Stomach (tissue), 4 donors: ENCODE measurements at regions not wholly inside any gene's neighbourhood (a gene's known extent, or its start where the extent isn't known, plus 50 kb on each side); places are given as distances from the start of the nearest gene placed in this dataset.

ENCODE experiments used
- POLR2AphosphoS5 ChIP-seq, 3 donors: sonication (generic); formaldehyde crosslinking; IDR thresholded peaks; one replicate each; pipeline ENCODE4 v1.6.1; 2016; ENCODE audit warnings: antibody characterized with exemption in 3 of 3
- TF ChIP-seq, protein P1 (sequence below), 7 experiments: fragments of 450-650 bp in 4 of 7; fragments of 200-600 bp in 3 of 7; sonication (generic) in 3 of 7; IDR thresholded peaks; one replicate each; pipeline ENCODE4 v1.5.1; 2016 to 2019; ENCODE audit warnings: antibody characterized with exemption in 7 of 7, control low read depth in 2 of 7, mild to moderate bottlenecking in 1 of 7

DNA sequence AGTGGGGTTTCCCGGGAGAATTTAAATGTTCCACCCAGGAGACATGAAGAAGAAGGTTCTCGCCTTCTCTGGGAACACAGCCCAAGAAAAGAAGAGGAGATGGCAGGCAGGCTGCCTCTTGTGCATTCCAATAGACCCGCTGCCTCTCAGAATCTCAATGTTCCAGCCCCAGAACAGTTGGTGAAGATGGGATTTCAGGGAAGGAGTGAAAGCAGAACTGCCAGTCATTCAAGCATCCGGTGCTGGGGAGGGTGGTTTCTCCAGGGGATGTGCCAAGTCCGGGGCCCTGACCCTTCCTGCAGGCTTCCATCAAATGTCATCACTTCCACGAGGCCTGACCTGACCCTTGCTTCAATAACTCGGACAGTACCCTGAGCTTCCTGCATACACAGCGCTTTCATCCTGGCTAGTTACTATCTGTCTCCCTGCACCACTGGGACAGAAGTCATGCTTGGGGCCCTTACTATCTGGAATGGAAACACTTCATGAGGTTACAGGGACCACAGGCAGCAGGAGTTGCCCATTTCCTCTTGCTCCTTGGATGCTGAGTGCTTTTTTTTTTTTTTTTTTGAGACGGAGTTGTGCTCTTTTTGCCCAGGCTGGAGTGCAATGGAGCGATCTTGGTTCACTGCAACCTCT, 386.6 kb upstream of the POU3F1 start:
- no peak for TF ChIP-seq POLR2AphosphoS5 (IDR thresholded peaks at IDR 0.05)
- TF ChIP-seq, protein P1, sequence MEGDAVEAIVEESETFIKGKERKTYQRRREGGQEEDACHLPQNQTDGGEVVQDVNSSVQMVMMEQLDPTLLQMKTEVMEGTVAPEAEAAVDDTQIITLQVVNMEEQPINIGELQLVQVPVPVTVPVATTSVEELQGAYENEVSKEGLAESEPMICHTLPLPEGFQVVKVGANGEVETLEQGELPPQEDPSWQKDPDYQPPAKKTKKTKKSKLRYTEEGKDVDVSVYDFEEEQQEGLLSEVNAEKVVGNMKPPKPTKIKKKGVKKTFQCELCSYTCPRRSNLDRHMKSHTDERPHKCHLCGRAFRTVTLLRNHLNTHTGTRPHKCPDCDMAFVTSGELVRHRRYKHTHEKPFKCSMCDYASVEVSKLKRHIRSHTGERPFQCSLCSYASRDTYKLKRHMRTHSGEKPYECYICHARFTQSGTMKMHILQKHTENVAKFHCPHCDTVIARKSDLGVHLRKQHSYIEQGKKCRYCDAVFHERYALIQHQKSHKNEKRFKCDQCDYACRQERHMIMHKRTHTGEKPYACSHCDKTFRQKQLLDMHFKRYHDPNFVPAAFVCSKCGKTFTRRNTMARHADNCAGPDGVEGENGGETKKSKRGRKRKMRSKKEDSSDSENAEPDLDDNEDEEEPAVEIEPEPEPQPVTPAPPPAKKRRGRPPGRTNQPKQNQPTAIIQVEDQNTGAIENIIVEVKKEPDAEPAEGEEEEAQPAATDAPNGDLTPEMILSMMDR (IDR thresholded peaks at IDR 0.05) = no peak
